Right atrium auricular region (tissue), 2 donors: ENCODE measurements at regions not wholly inside any gene's neighbourhood (a gene's known extent, or its start where the extent isn't known, plus 50 kb on each side); places are given as distances from the start of the nearest gene placed in this dataset.
A peak's percentile ranks its signal among the peaks of the same experiment; 100 is the strongest.
"Not testable (repeated sequence)": the region's sequence is repeated elsewhere in the genome, so short reads cannot be mapped to it uniquely, and the experiment has no call there.

Experiments
- DNase-seq: peaks from one replicate; pipeline ENCODE4 v3.0.0-alpha.2; 2019; ENCODE audit warnings: low spot score
- H3K27ac ChIP-seq, 2 donors: fragments of 200-600 bp; sonication (generic); 1 replicate in 1 of 2; 2 replicates in 1 of 2; pipeline ENCODE4 v1.5.1; 2016 to 2019
- H3K27me3 ChIP-seq, 2 donors: fragments of 200-600 bp; sonication (generic); one replicate each; pipeline versions ENCODE4 v1.5.1 to v1.6.0; 2017 to 2019
- H3K36me3 ChIP-seq: fragments of 200-600 bp; sonication (generic); one replicate; pipeline ENCODE4 v1.5.1; 2016
- H3K4me1 ChIP-seq, 2 donors: fragments of 200-600 bp; sonication (generic); one replicate each; pipeline versions ENCODE4 v1.5.1 to v1.6.0; 2017 to 2019
- H3K4me3 ChIP-seq, 2 donors: fragments of 200-600 bp; sonication (generic); 1 replicate in 1 of 2; 2 replicates in 1 of 2; pipeline ENCODE4 v1.5.1; 2017 to 2019; ENCODE audit warnings: mild to moderate bottlenecking in 1 of 2, moderate library complexity in 1 of 2
- H3K9me3 ChIP-seq, 2 donors: fragments of 200-600 bp; sonication (generic); one replicate each; pipeline ENCODE4 v1.5.1; 2019
- TF ChIP-seq, protein P1 (sequence below), 2 donors: fragments of 200-600 bp; sonication (generic); IDR thresholded peaks; one replicate each; pipeline ENCODE4 v1.5.1; 2019; ENCODE audit warnings: antibody characterized with exemption in 2 of 2

DNA sequence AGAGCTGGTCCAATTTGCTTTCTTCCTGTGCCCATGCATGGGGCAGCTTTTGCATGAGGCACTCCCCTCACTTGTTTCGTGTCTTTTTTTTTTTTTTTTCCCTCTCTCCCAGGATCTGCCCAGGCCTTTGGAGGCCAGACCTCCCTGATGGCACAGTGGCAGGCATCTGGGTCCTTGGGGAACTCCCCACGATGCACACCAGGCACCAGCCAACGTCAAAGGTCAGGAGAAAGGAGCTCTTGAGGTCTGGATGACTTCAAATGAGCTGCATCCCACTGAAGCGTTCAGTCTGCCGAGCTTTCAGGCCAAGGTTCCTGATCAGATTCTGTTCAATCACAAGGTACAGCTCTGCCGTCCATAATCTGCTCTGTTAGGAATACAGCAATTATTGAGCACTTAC is 97.2 kb upstream of the CARD11 start:
- DNase-seq, result peak; percentile 44
- Histone ChIP-seq H3K9me3 (no peaks in the 10 kb centered on the region), H3K27me3 (no peaks in the 10 kb centered on the region), H3K4me3 (no peak overlapping the region), H3K4me1 (peaks cover 0 to 9% of the 10 kb centered on the region in 2 donors), H3K36me3 (no peaks in the 10 kb centered on the region), H3K27ac (no peak overlapping the region)
- TF ChIP-seq, protein P1, sequence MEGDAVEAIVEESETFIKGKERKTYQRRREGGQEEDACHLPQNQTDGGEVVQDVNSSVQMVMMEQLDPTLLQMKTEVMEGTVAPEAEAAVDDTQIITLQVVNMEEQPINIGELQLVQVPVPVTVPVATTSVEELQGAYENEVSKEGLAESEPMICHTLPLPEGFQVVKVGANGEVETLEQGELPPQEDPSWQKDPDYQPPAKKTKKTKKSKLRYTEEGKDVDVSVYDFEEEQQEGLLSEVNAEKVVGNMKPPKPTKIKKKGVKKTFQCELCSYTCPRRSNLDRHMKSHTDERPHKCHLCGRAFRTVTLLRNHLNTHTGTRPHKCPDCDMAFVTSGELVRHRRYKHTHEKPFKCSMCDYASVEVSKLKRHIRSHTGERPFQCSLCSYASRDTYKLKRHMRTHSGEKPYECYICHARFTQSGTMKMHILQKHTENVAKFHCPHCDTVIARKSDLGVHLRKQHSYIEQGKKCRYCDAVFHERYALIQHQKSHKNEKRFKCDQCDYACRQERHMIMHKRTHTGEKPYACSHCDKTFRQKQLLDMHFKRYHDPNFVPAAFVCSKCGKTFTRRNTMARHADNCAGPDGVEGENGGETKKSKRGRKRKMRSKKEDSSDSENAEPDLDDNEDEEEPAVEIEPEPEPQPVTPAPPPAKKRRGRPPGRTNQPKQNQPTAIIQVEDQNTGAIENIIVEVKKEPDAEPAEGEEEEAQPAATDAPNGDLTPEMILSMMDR (IDR thresholded peaks at IDR 0.05), result no peak

DNA sequence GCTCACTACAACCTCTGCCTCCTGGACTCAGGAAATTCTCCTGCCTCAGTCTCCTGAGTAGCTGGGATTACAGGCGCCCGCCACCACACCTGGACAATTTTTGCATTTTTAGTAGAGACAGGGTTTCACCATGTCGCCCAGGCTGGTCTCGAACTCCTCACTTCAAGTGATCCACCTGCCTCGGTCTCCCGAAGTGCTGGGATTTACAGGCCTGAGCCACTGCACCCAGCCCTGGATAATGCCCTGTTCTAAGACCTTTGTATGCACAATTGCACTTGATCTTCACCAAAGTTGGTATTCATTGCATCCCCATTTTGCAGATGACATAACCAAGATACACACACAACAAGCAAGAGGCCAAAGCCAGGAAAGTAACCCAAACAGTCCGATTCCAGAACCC is 97.7 kb upstream of the CARD11 start:
- H3K27me3 ChIP-seq, result no peaks in the 10 kb centered on the region
- H3K4me3 ChIP-seq, result no peak overlapping the region
- peaks cover 0 to 9% of the 10 kb centered on the region in 2 donors for H3K4me1 ChIP-seq
- peak; percentile 52 for DNase-seq
- H3K9me3 ChIP-seq, result no peaks in the 10 kb centered on the region
- H3K27ac ChIP-seq, result no peak overlapping the region
- TF ChIP-seq, protein P1 (IDR thresholded peaks at IDR 0.05), result no peak
- no peaks in the 10 kb centered on the region for H3K36me3 ChIP-seq

DNA sequence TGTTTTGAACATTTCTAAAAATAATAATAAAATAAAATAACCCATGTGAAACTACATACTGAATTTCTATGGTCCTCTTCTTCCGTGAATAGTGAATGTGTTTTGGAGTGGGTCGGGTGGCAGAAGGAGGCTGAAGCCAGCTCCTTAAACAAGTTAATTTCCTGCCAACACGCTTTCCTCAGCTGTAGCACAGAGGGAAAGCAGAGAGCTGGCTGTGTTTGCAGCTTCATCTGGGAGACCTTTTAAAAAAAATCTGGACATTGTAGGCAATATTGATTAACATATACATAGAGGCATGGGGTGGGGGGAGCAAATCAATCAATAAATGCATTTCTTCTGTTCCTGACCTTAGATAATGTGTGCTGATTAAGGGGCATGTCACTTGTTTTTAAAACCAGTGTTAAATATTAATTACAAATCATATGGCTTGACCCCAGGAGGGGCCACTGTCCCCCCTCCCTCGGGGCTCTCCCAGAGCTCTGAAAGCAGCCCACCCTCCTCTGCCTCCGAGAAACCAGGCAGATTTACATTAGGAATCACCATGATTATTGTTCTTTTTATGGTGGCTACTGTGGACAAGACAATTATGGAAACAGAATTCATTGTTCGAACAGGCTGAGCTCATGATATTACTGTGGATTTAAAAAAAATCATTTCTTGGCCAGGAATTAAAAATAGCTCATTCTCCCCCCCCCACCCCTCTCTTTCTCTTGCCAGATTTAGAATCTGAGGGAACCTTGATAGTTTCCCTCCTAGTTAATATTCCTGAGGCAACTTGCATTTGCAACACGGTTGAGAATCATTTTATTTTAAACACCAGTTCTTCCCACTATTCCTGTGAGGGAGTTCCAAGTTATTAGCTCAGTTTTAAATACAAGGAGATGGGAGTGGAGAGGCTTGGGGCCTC is 100.5 kb upstream of the CARD11 start:
- Histone ChIP-seq H3K27ac (no peak overlapping the region), H3K36me3 (no peaks in the 10 kb centered on the region), H3K27me3 (no peaks in the 10 kb centered on the region), H3K9me3 (no peaks in the 10 kb centered on the region), H3K4me1 (peaks cover 0 to 9% of the 10 kb centered on the region in 2 donors), H3K4me3 (no peak overlapping the region)
- DNase-seq, result peak; percentile 38
- TF ChIP-seq, protein P1 (IDR thresholded peaks at IDR 0.05), result no peak

DNA sequence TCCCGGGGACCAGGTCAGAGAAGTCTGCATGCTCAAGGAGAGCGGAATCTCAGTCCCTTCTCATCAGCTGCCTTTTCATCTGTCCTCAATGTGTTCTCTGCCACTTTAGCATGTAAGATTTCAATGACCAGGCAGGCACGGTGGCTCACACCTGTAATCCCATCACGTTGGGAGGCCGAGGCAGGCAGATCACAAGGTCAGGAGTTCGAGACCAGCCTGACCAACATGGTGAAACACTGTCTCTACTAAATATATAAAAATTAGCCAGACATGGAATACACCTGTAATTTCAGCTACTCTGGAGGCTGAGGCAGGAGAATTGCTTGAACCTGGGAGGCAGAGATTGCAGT is 101.1 kb upstream of the CARD11 start:
- H3K9me3 ChIP-seq, H3K4me1 ChIP-seq, H3K27me3 ChIP-seq, H3K4me3 ChIP-seq, H3K27ac ChIP-seq, H3K36me3 ChIP-seq: not testable (repeated sequence)
- peak; percentile 51 for DNase-seq

DNA sequence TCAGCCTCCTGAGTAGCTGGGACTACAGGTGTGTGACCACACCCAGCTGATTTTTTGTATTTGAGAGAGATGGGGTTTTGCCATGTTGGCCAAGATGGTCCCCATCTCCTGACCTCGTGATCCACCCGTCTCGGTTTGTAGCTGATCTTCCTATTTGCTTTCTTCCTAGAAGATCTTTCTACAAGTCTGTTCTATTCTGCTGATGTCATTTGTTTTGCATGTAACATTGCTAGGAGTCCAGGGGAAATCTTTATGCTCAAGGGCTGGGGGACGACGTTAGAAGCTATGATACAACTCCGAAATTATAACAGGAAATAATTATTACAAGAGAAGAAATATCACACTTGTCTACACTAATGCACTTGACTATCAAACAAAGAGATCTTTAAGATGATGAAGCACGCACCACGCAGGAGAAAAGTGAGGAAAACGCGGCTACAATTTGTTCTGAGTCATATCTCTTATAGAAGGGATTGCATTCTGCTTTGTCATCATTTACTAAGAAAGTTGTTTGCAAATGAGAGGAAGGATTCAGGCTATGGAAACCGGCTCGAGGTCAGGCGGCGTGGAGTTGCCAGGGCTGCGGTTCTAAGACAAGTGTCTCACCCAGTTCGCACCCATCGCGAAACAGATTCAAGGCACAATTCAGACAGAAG is 103.0 kb upstream of the CARD11 start:
- Histone ChIP-seq H3K27me3 (no peaks in the 10 kb centered on the region), H3K27ac (no peak overlapping the region), H3K36me3 (no peaks in the 10 kb centered on the region), H3K4me1 (peaks cover 0 to 9% of the 10 kb centered on the region in 2 donors), H3K4me3 (no peak overlapping the region), H3K9me3 (no peaks in the 10 kb centered on the region)
- DNase-seq, result no peak
- TF ChIP-seq, protein P1 (IDR thresholded peaks at IDR 0.05), result no peak

DNA sequence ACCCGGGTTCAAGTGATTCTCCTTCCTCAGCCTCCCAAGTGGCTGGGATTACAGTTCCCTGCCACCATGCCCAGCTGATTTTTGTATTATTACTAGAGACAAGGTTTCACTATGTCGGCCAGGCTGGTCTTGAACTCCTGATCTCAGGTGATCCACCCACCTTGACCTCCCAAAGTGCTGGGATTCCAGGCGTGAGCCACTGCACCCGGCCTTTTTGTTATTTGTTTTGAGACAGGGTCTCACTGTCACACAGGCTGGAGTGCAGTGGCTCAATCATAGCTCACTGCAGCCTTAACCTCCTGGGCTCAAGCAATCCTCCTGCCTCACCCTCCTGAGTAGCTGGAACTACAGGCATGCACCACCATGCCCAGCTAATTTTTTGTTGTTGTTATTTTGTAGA is 104.8 kb upstream of the CARD11 start:
- DNase-seq, H3K4me1 ChIP-seq, H3K27ac ChIP-seq, H3K9me3 ChIP-seq, H3K4me3 ChIP-seq, H3K36me3 ChIP-seq, H3K27me3 ChIP-seq: not testable (repeated sequence)
